ENCODE measurements at regions not wholly inside any gene's neighbourhood (a gene's known extent, or its start where the extent isn't known, plus 50 kb on each side); places are given as distances from the start of the nearest gene placed in this dataset.

DNA sequence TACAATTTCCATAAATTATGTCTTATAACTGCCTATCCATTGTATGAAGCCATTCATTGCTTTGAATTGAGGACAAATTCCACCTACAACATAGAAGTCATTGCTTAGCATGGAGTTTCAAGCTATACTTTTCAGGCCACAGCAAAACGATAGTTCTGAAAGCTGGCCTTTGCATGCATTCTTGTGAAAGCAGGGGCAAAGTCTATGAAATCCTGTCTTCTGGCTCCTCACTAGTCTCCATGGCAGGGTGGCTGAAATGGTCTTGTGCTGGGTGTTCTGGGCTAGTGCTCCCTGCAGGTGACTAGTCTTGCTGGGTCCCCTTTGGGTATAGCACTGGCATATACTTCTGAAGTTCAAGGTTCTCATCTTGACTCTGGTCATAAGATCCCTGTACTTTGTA, 353.9 kb upstream of the ZNF608 start:
- Mint-ChIP-seq H3K4me3 (no peak overlapping the region), H3K9me3 (peaks cover 7% of the 10 kb centered on the region), H3K27me3 (ENCODE audit: low read depth) (no peaks in the 10 kb centered on the region), H3K36me3 (ENCODE audit: low read depth) (no peaks in the 10 kb centered on the region), H3K4me1 (ENCODE audit: low read depth) (no peaks in the 10 kb centered on the region), H3K27ac (no peak overlapping the region)

GRCh38 chr5:125100951-125101350, 354.5 kb upstream of the ZNF608 start:
- H3K9me3 Mint-ChIP-seq: peaks cover 7% of the 10 kb centered on the region
- H3K4me1 Mint-ChIP-seq (ENCODE audit: low read depth): no peaks in the 10 kb centered on the region

DNA sequence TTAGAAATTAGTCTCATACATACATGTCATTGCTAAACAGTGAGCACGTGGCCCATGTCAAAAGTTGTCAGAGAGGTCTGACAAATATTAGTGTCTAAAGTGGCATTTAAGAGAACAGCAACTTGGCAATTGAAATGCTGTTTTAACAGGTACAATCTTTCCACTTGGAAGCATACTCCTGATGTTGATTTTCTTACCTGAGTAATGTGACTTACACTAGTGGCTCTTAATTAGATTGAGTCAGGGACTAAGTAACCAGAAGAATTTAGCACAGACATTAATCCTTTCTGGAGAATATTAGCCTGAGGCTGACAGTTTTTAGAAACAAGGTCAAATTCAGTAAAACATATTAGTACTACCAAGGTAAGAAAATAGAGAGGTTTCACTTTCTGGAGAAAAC, 357.0 kb upstream of the ZNF608 start:
- Mint-ChIP-seq H3K4me1 (ENCODE audit: low read depth) (no peaks in the 10 kb centered on the region), H3K4me3 (no peak overlapping the region), H3K27ac (no peak overlapping the region), H3K9me3 (peaks cover 7% of the 10 kb centered on the region), H3K36me3 (ENCODE audit: low read depth) (no peaks in the 10 kb centered on the region), H3K27me3 (ENCODE audit: low read depth) (no peaks in the 10 kb centered on the region)

More at GRCh38 chr5:125100951-125101350, 354.5 kb upstream of the ZNF608 start:
- Mint-ChIP-seq H3K27me3 (ENCODE audit: low read depth) (no peaks in the 10 kb centered on the region), H3K4me3 (no peak overlapping the region), H3K27ac (no peak overlapping the region), H3K36me3 (ENCODE audit: low read depth) (no peaks in the 10 kb centered on the region)

GRCh38 chr5:125106271-125106670, 359.8 kb upstream of the ZNF608 start:
- H3K9me3 Mint-ChIP-seq: peaks cover 3% of the 10 kb centered on the region
- no peaks in the 10 kb centered on the region for H3K36me3 Mint-ChIP-seq (ENCODE audit: low read depth)
- no peak overlapping the region for H3K27ac Mint-ChIP-seq
- H3K4me1 Mint-ChIP-seq (ENCODE audit: low read depth): no peaks in the 10 kb centered on the region
- no peaks in the 10 kb centered on the region for H3K27me3 Mint-ChIP-seq (ENCODE audit: low read depth)
- no peak overlapping the region for H3K4me3 Mint-ChIP-seq

- no peaks in the 10 kb centered on the region for H3K36me3 Mint-ChIP-seq (ENCODE audit: low read depth)
- no peak overlapping the region for H3K4me3 Mint-ChIP-seq
- no peak overlapping the region for H3K27ac Mint-ChIP-seq
- H3K27me3 Mint-ChIP-seq (ENCODE audit: low read depth): no peaks in the 10 kb centered on the region
- H3K4me1 Mint-ChIP-seq (ENCODE audit: low read depth): no peaks in the 10 kb centered on the region
- peaks cover 5% of the 10 kb centered on the region for H3K9me3 Mint-ChIP-seq
These were observed 360.4 kb upstream of the ZNF608 start for GRCh38 chr5:125106881-125107280.

GRCh38 chr5:125109293-125109692, 362.9 kb upstream of the ZNF608 start:
- Mint-ChIP-seq H3K36me3 (ENCODE audit: low read depth) (no peaks in the 10 kb centered on the region), H3K4me1 (ENCODE audit: low read depth) (no peaks in the 10 kb centered on the region), H3K4me3 (no peak overlapping the region), H3K9me3 (peaks cover 6% of the 10 kb centered on the region), H3K27ac (no peak overlapping the region), H3K27me3 (ENCODE audit: low read depth) (no peaks in the 10 kb centered on the region)

DNA sequence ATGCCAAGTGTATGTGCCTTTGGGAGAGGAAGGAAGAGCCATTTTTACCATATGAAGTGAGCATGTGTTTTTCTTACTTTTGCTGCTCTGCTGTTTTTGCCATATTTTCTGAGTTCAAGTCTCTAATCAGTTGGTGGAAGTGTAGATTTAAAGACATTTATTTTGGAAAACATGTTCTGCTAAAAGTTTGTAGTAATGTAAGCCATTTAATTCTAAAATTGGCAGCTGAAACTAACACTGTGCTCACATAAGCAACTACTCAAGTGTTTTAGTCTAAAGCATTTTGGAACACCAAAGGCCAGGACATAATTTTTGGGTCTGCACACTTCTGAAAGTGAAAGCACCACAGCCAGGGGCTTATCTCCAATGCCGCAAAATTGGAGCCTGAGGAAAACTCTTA, 363.4 kb upstream of the ZNF608 start:
- H3K4me1 Mint-ChIP-seq (ENCODE audit: low read depth): no peaks in the 10 kb centered on the region
- no peaks in the 10 kb centered on the region for H3K27me3 Mint-ChIP-seq (ENCODE audit: low read depth)
- no peaks in the 10 kb centered on the region for H3K36me3 Mint-ChIP-seq (ENCODE audit: low read depth)
- H3K27ac Mint-ChIP-seq: no peak overlapping the region
- H3K9me3 Mint-ChIP-seq: peaks cover 6% of the 10 kb centered on the region
- no peak overlapping the region for H3K4me3 Mint-ChIP-seq

- H3K36me3 Mint-ChIP-seq (ENCODE audit: low read depth): no peaks in the 10 kb centered on the region
These were observed 365.8 kb upstream of the ZNF608 start for GRCh38 chr5:125112196-125112595.

GRCh38 chr5:125113328-125113727, 366.9 kb upstream of the ZNF608 start:
- H3K4me1 Mint-ChIP-seq (ENCODE audit: low read depth): no peaks in the 10 kb centered on the region
- peaks cover 6% of the 10 kb centered on the region for H3K9me3 Mint-ChIP-seq
- H3K36me3 Mint-ChIP-seq (ENCODE audit: low read depth): no peaks in the 10 kb centered on the region
- H3K27me3 Mint-ChIP-seq (ENCODE audit: low read depth): no peaks in the 10 kb centered on the region
- H3K4me3 Mint-ChIP-seq: no peak overlapping the region
- no peak overlapping the region for H3K27ac Mint-ChIP-seq

More at GRCh38 chr5:125112196-125112595, 365.8 kb upstream of the ZNF608 start:
- no peaks in the 10 kb centered on the region for H3K4me1 Mint-ChIP-seq (ENCODE audit: low read depth)
- H3K9me3 Mint-ChIP-seq: peaks cover 6% of the 10 kb centered on the region
- no peak overlapping the region for H3K27ac Mint-ChIP-seq
- H3K4me3 Mint-ChIP-seq: no peak overlapping the region
- H3K27me3 Mint-ChIP-seq (ENCODE audit: low read depth): no peaks in the 10 kb centered on the region

- Mint-ChIP-seq H3K9me3 (peaks cover 11% of the 10 kb centered on the region), H3K4me3 (no peak overlapping the region), H3K27ac (no peak overlapping the region), H3K4me1 (ENCODE audit: low read depth) (no peaks in the 10 kb centered on the region), H3K36me3 (ENCODE audit: low read depth) (no peaks in the 10 kb centered on the region), H3K27me3 (ENCODE audit: low read depth) (no peaks in the 10 kb centered on the region)
These were observed 368.7 kb upstream of the ZNF608 start for GRCh38 chr5:125115195-125115525.

DNA sequence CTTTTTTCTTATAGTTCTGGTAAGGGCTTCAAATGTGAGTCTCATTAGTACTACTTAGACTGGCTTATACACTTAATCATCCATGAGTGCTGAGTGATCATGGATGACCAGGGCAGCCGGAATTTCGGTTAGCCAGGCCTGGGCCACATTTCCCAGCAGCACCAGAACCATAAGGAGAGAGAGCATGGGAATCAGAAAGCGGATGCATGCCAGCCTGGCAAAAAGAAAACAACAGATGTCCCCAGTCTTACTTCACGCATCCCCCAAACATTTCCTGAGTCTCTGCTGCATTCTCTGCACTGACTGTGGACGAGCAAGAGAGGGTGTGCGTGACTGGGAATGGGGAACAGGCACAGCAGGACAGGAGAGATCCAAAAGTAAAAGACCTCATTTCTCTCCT, 371.1 kb upstream of the ZNF608 start:
- H3K4me3 Mint-ChIP-seq: no peak overlapping the region
- peaks cover 6% of the 10 kb centered on the region for H3K9me3 Mint-ChIP-seq
- H3K36me3 Mint-ChIP-seq (ENCODE audit: low read depth): no peaks in the 10 kb centered on the region
- no peak overlapping the region for H3K27ac Mint-ChIP-seq
- no peaks in the 10 kb centered on the region for H3K27me3 Mint-ChIP-seq (ENCODE audit: low read depth)
- H3K4me1 Mint-ChIP-seq (ENCODE audit: low read depth): no peaks in the 10 kb centered on the region

GRCh38 chr5:125120012-125120411, 373.6 kb upstream of the ZNF608 start:
- peaks cover 6% of the 10 kb centered on the region for H3K9me3 Mint-ChIP-seq
- H3K4me1 Mint-ChIP-seq (ENCODE audit: low read depth): no peaks in the 10 kb centered on the region
- no peak overlapping the region for H3K4me3 Mint-ChIP-seq
- no peaks in the 10 kb centered on the region for H3K27me3 Mint-ChIP-seq (ENCODE audit: low read depth)
- H3K36me3 Mint-ChIP-seq (ENCODE audit: low read depth): no peaks in the 10 kb centered on the region
- H3K27ac Mint-ChIP-seq: no peak overlapping the region

GRCh38 chr5:125125031-125125823, 378.8 kb upstream of the ZNF608 start:
- Mint-ChIP-seq H3K27me3 (ENCODE audit: low read depth) (no peaks in the 10 kb centered on the region), H3K4me1 (ENCODE audit: low read depth) (no peaks in the 10 kb centered on the region), H3K9me3 (peaks cover 4% of the 10 kb centered on the region), H3K36me3 (ENCODE audit: low read depth) (no peaks in the 10 kb centered on the region), H3K27ac (no peak overlapping the region), H3K4me3 (no peak overlapping the region)

- Mint-ChIP-seq H3K36me3 (ENCODE audit: low read depth) (no peaks in the 10 kb centered on the region), H3K27ac (no peak overlapping the region), H3K4me3 (no peak overlapping the region), H3K4me1 (ENCODE audit: low read depth) (no peaks in the 10 kb centered on the region), H3K9me3 (peaks cover 4% of the 10 kb centered on the region), H3K27me3 (ENCODE audit: low read depth) (no peaks in the 10 kb centered on the region)
These were observed 379.6 kb upstream of the ZNF608 start for GRCh38 chr5:125126050-125126449.

- no peaks in the 10 kb centered on the region for H3K36me3 Mint-ChIP-seq (ENCODE audit: low read depth)
- H3K27ac Mint-ChIP-seq: no peak overlapping the region
- H3K4me3 Mint-ChIP-seq: no peak overlapping the region
- H3K9me3 Mint-ChIP-seq: peaks cover 4% of the 10 kb centered on the region
- no peaks in the 10 kb centered on the region for H3K27me3 Mint-ChIP-seq (ENCODE audit: low read depth)
- H3K4me1 Mint-ChIP-seq (ENCODE audit: low read depth): no peaks in the 10 kb centered on the region
These were observed 382.8 kb upstream of the ZNF608 start for GRCh38 chr5:125129151-125129806.
